ENCODE measurements at regions not wholly inside any gene's neighbourhood (a gene's known extent, or its start where the extent isn't known, plus 50 kb on each side); places are given as distances from the start of the nearest gene placed in this dataset.

GRCh38 chr5:143695244-143695864 lies 116.6 kb upstream of the HMHB1 start:
- FAIRE-seq, result no peak
- WGBS, 2 experiments (ENCODE audit: extremely low coverage in 1 of 2, insufficient coverage in 1 of 2, insufficient read length in 1 of 2, insufficient replicate concordance in 2 of 2, low coverage in 1 of 2, low lambda C conversion rate in 2 of 2, missing lambda C conversion rate in 1 of 2), result 94% methylated on average over 7 of the region's 7 CpGs; no CpG with 5 or more reads in 1 of the 2 experiments
- no peak for TF ChIP-seq RFX5 (IDR thresholded peaks at IDR 0.05; ENCODE audit: borderline replicate concordance, low read depth, low read length)
- TF ChIP-seq PHF8 (conservative IDR thresholded peaks at IDR 0.05; ENCODE audit: low read depth, low read length), result no peak
- no peak for TF ChIP-seq KDM1A (IDR thresholded peaks at IDR 0.05; ENCODE audit: borderline replicate concordance, low read length)
- no peak for TF ChIP-seq CREB1 (IDR thresholded peaks at IDR 0.05)
- no peak for TF ChIP-seq RAD21 (IDR thresholded peaks at IDR 0.05 in 1 of 2, conservative IDR thresholded peaks at IDR 0.05 in 1 of 2; ENCODE audit: low read depth in 2 of 2, low read length in 2 of 2)
- no peak for TF ChIP-seq POLR2A (IDR thresholded peaks at IDR 0.05; ENCODE audit: control extremely low read depth in 1 of 2, low read depth in 2 of 2, low read length in 2 of 2)
- TF ChIP-seq CBX5 (IDR thresholded peaks at IDR 0.05; ENCODE audit: low read depth, low read length), result no peak
- TF ChIP-seq CBX8 (IDR thresholded peaks at IDR 0.05; ENCODE audit: borderline replicate concordance, low read depth, low read length), result no peak
- TF ChIP-seq ZNF274 (IDR thresholded peaks at IDR 0.05; ENCODE audit: borderline replicate concordance, extremely low read depth, low read length), result no peak

More at GRCh38 chr5:143695244-143695864, 116.6 kb upstream of the HMHB1 start:
- no peaks in the 10 kb centered on the region for H3K36me3 ChIP-seq (ENCODE audit: control insufficient read depth in 2 of 4, insufficient read depth in 4 of 4, low read length in 3 of 4)
- no peak overlapping the region for H2BK5ac ChIP-seq (ENCODE audit: low read depth, low read length)
- no peaks in the 10 kb centered on the region for H3K23me2 ChIP-seq (ENCODE audit: low read depth, low read length)
- no peak overlapping the region for H3K4me3 ChIP-seq (ENCODE audit: extremely low read depth in 1 of 4, insufficient read depth in 2 of 4, low read depth in 3 of 4, low read length in 4 of 4)
- no peak overlapping the region for H3K23ac ChIP-seq (ENCODE audit: insufficient read length)
- H3K18ac ChIP-seq (ENCODE audit: extremely low read depth, low read length), result no peak overlapping the region
- no peak overlapping the region for H2AFZ ChIP-seq (ENCODE audit: low read length)
- POLR2A ChIA-PET (ENCODE audit: partially characterized antibody), result no interaction called here
- H3K27me3 ChIP-seq (replicated peaks in 1 of 4; ENCODE audit: control insufficient read depth in 3 of 4, extremely low read depth in 1 of 4, insufficient read depth in 3 of 4, low read length in 3 of 4), result no peaks in the 10 kb centered on the region
- H4K91ac ChIP-seq (replicated peaks; ENCODE audit: insufficient read length, low read length), result no peak overlapping the region
- no peak for DNase-seq (ENCODE audit: low read depth in 1 of 2, low spot score in 2 of 2)
- no peak overlapping the region for H3K14ac ChIP-seq (ENCODE audit: insufficient read length)
- H2AK5ac ChIP-seq (ENCODE audit: low read depth, low read length), result no peak overlapping the region
- H3K9ac ChIP-seq (replicated peaks in 1 of 4; ENCODE audit: extremely low read depth in 1 of 4, low read depth in 3 of 4, low read length in 3 of 4), result no peak overlapping the region
- H3K56ac ChIP-seq (replicated peaks; ENCODE audit: insufficient read length, low read depth, low read length), result no peak overlapping the region
- no peak overlapping the region for H2BK15ac ChIP-seq (ENCODE audit: low read length)
- H3K4me1 ChIP-seq (replicated peaks in 1 of 4; ENCODE audit: control insufficient read depth in 3 of 4, insufficient read depth in 4 of 4, low read length in 3 of 4), result no peaks in the 10 kb centered on the region
- no peak overlapping the region for H3K4me2 ChIP-seq (ENCODE audit: insufficient read depth in 1 of 2, low read depth in 2 of 2, low read length in 2 of 2)
- no peaks in the 10 kb centered on the region for H3K79me1 ChIP-seq (ENCODE audit: low read depth, low read length)
- H3K9me3 ChIP-seq (ENCODE audit: insufficient read depth in 2 of 2, low read depth in 1 of 2, low read length in 1 of 2), result no peaks in the 10 kb centered on the region
- no peak overlapping the region for H3K27ac ChIP-seq (ENCODE audit: low read depth, low read length)
- no peak overlapping the region for H2BK120ac ChIP-seq (replicated peaks; ENCODE audit: low read depth, low read length)
- CTCF ChIA-PET (ENCODE audit: partially characterized antibody), result interaction anchor here (0.7 kb wide), 1 partner anchor 72 kb away, joined by 3 read pairs; no protein-coding TSS in a partner anchor
- no peaks in the 10 kb centered on the region for H4K20me1 ChIP-seq (replicated peaks in 1 of 2; ENCODE audit: control insufficient read depth in 1 of 2, insufficient read depth in 2 of 2, low read length in 2 of 2)
- H4K5ac ChIP-seq (ENCODE audit: insufficient read length, low read depth, low read length), result no peak overlapping the region
- H2BK12ac ChIP-seq (ENCODE audit: low read depth, low read length), result no peak overlapping the region
- H4K8ac ChIP-seq (ENCODE audit: extremely low read depth, insufficient read depth, low read length), result no peak overlapping the region
- no peaks in the 10 kb centered on the region for H3K79me2 ChIP-seq (ENCODE audit: control insufficient read depth in 1 of 2, insufficient read depth in 2 of 2, low read length in 2 of 2)
- H3K4ac ChIP-seq (replicated peaks; ENCODE audit: insufficient read length, low read depth, low read length), result no peak overlapping the region
- no peak overlapping the region for H2BK20ac ChIP-seq (ENCODE audit: low read length)
